PC-3 (cell line): ENCODE measurements at regions not wholly inside any gene's neighbourhood (a gene's known extent, or its start where the extent isn't known, plus 50 kb on each side); places are given as distances from the start of the nearest gene placed in this dataset.

ENCODE experiments used
- ATAC-seq: fragments of 200-7000 bp; cut with Tn5 transposase; 2 replicates; pipeline ENCODE4 v1.9.1; 2020; ENCODE audit warnings: mild to moderate bottlenecking, moderate library complexity
- BruUV-seq: library from RNA; stranded (reverse); fragments of 400-500 nt; replicated peaks from 2 replicates; lab custom pipeline; 2021; lab: Mats Ljungman, UMichigan
- CTCF ChIA-PET: fragments of 300-600 bp; sonication (Branson Sonifier 250); formaldehyde crosslinking; loops from one replicate; lab custom pipeline; 2022; ENCODE audit warnings: antibody characterized with exemption; lab: Charles Lee
- POLR2A ChIA-PET: fragments of 300-600 bp; sonication (Branson Sonifier 250); formaldehyde crosslinking; loops from one replicate; lab custom pipeline; 2022; ENCODE audit warnings: antibody characterized with exemption; ENCODE audit not compliant: unreplicated experiment; lab: Charles Lee
- DNase-seq: peaks from one replicate; pipeline ENCODE4 v3.0.0-alpha.2; 2015
- H2AFZ ChIP-seq: fragments of 300-600 bp; sonication (generic); 2 replicates; pipeline ENCODE4 v1.6.0; 2016; ENCODE audit warnings: antibody characterized with exemption, low read length
- H3F3A ChIP-seq: fragments of 300-600 bp; sonication (generic); one replicate; pipeline ENCODE4 v1.6.0; 2017; ENCODE audit warnings: antibody characterized with exemption, low read length, control low read depth, mild to moderate bottlenecking; ENCODE audit not compliant: unreplicated experiment
- H3K27ac ChIP-seq: fragments of 300-600 bp; sonication (generic); 2 replicates; pipeline ENCODE4 v1.5.1; 2016; ENCODE audit warnings: mild to moderate bottlenecking, low read length
- H3K27me3 ChIP-seq: fragments of 300-600 bp; sonication (generic); 2 replicates; pipeline ENCODE4 v1.6.1; 2016; ENCODE audit warnings: low read length, mixed read lengths
- H3K36me3 ChIP-seq: fragments of 300-600 bp; sonication (generic); 2 replicates; pipeline ENCODE4 v1.6.1; 2016; ENCODE audit warnings: low read depth, mixed run types, low read length, mixed read lengths
- H3K4me1 ChIP-seq: fragments of 300-600 bp; sonication (generic); 2 replicates; pipeline ENCODE4 v1.5.1; 2016; ENCODE audit warnings: low read length; ENCODE audit not compliant: insufficient read depth
- H3K4me2 ChIP-seq: fragments of 300-600 bp; sonication (generic); 2 replicates; pipeline ENCODE4 v1.6.0; 2016; ENCODE audit warnings: low read length
- H3K4me3 ChIP-seq: fragments of 300-600 bp; sonication (generic); 2 replicates; pipeline ENCODE4 v1.5.1; 2016; ENCODE audit warnings: mild to moderate bottlenecking, low read length, mixed read lengths
- H3K79me2 ChIP-seq: fragments of 300-600 bp; sonication (generic); 2 replicates; pipeline ENCODE4 v1.6.1; 2017; ENCODE audit warnings: low read length, mixed read lengths
- H3K9ac ChIP-seq: fragments of 300-600 bp; sonication (generic); 2 replicates; pipeline ENCODE4 v1.6.0; 2016; ENCODE audit warnings: mild to moderate bottlenecking, low read length
- H3K9me2 ChIP-seq: fragments of 300-600 bp; sonication (generic); replicated peaks from 2 replicates; pipeline ENCODE4 v1.6.1; 2016; ENCODE audit warnings: mixed run types, low read length, mixed read lengths
- H3K9me3 ChIP-seq: fragments of 300-600 bp; sonication (generic); 2 replicates; pipeline ENCODE4 v1.6.1; 2016; ENCODE audit warnings: low read length, mixed read lengths
- H4K20me1 ChIP-seq: fragments of 300-600 bp; sonication (generic); 2 replicates; pipeline ENCODE4 v1.6.1; 2016; ENCODE audit warnings: low read length, mixed read lengths
- EZH2 ChIP-seq: fragments of 300-600 bp; sonication (generic); IDR thresholded peaks from one replicate; pipeline ENCODE4 v1.6.1; 2017; ENCODE audit warnings: antibody characterized with exemption, mild to moderate bottlenecking, low read length; ENCODE audit not compliant: unreplicated experiment
- EZH2phosphoT487 ChIP-seq: fragments of 300-600 bp; sonication (generic); IDR thresholded peaks from 2 replicates; pipeline ENCODE4 v1.6.1; 2018; ENCODE audit warnings: mild to moderate bottlenecking, antibody characterized with exemption, low read length, borderline replicate concordance
- intact Hi-C: fragments of 100-400 bp; cut with micrococcal nuclease; formaldehyde crosslinking; loops from 2 replicates; pipeline ENCODE4 v1.9.0; 2023
- TF ChIP-seq, protein P1 (sequence below): fragments of 300-600 bp; sonication (generic); conservative IDR thresholded peaks from 2 replicates; pipeline ENCODE4 v1.5.1; 2017; ENCODE audit warnings: antibody characterized with exemption, low read depth, mild to moderate bottlenecking, low read length

DNA sequence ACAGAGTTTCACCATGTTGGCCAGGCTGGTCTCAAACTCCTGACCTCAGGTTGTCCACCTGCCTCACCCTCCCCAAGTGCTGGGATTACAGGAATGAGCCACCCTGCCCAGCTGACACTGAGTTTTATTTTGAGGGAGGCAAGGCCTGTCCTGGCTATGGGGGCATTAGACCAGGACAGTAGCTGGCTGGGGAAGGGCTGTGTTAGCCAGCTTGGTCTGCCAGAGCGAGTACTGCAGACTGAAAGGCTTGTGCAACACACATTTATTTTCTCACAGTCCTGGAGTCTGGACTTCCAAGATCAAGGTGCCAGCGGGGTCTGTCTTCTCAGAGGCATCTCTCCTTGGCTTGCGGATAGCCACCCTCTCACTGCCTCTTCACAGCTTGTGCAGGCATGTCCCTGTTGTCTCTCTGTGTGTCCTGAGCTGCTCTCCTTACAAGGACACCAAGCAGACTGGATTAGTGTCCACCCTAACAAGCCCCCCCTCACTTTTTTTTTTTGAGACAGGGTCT, 59.4 kb upstream of the HAAO start:
- POLR2A ChIA-PET: no interaction called here
- no peaks in the 10 kb centered on the region for H3K4me1 ChIP-seq
- CTCF ChIA-PET: no interaction called here
- no peak overlapping the region for H3K27ac ChIP-seq
- TF ChIP-seq, protein P1, sequence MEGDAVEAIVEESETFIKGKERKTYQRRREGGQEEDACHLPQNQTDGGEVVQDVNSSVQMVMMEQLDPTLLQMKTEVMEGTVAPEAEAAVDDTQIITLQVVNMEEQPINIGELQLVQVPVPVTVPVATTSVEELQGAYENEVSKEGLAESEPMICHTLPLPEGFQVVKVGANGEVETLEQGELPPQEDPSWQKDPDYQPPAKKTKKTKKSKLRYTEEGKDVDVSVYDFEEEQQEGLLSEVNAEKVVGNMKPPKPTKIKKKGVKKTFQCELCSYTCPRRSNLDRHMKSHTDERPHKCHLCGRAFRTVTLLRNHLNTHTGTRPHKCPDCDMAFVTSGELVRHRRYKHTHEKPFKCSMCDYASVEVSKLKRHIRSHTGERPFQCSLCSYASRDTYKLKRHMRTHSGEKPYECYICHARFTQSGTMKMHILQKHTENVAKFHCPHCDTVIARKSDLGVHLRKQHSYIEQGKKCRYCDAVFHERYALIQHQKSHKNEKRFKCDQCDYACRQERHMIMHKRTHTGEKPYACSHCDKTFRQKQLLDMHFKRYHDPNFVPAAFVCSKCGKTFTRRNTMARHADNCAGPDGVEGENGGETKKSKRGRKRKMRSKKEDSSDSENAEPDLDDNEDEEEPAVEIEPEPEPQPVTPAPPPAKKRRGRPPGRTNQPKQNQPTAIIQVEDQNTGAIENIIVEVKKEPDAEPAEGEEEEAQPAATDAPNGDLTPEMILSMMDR: no peak
- TF ChIP-seq EZH2phosphoT487 (no peak), EZH2 (no peak)
- H3K9me3 ChIP-seq: no peaks in the 10 kb centered on the region
- H3K27me3 ChIP-seq: no peaks in the 10 kb centered on the region
- no peaks in the 10 kb centered on the region for H3K79me2 ChIP-seq
- DNase-seq: no peak
- no TSS peak for BruUV-seq
- no peaks in the 10 kb centered on the region for H3F3A ChIP-seq
- no peaks in the 10 kb centered on the region for H3K36me3 ChIP-seq
- no peaks in the 10 kb centered on the region for H4K20me1 ChIP-seq
- no peak overlapping the region for H2AFZ ChIP-seq
- H3K4me3 ChIP-seq: no peak overlapping the region
- H3K9me2 ChIP-seq: no peaks in the 10 kb centered on the region
- no peak overlapping the region for H3K4me2 ChIP-seq
- intact Hi-C loops: no loop called here
- no peak overlapping the region for H3K9ac ChIP-seq
- no peak for ATAC-seq

DNA sequence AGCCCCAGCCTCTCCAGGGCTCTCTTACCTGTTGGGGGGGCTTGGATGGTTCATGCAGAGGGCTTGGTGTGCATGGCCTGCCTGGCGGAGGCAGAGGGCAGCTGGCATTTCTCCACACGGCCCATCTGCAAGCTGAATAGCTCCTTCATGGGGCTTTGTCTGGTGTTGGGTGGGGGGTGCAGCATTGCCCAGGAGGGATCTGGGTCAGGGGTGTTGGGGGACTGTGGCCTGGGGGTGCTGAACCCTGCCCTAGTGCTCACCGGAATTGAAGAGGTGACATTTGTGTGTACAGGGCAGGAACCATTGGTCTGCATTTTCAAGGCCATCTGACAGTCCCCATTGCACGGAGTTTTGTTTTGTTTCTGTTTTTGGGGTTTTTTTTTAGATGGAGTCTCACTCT, 58.8 kb upstream of the HAAO start:
- H3K4me3 ChIP-seq: no peak overlapping the region
- ChIA-PET POLR2A (no interaction called here), CTCF (no interaction called here)
- no peaks in the 10 kb centered on the region for H4K20me1 ChIP-seq
- no peaks in the 10 kb centered on the region for H3K9me2 ChIP-seq
- no peak overlapping the region for H3K4me2 ChIP-seq
- ATAC-seq (no peak), DNase-seq (no peak)
- TF ChIP-seq, protein P1: no peak
- TF ChIP-seq EZH2phosphoT487 (no peak), EZH2 (no peak)
- no peak overlapping the region for H3K9ac ChIP-seq
- intact Hi-C loops: no loop called here
- no peak overlapping the region for H2AFZ ChIP-seq
- H3K27me3 ChIP-seq: no peaks in the 10 kb centered on the region
- BruUV-seq: no TSS peak
- H3K36me3 ChIP-seq: no peaks in the 10 kb centered on the region
- H3K27ac ChIP-seq: no peak overlapping the region
- H3K9me3 ChIP-seq: no peaks in the 10 kb centered on the region
- no peaks in the 10 kb centered on the region for H3K4me1 ChIP-seq
- no peaks in the 10 kb centered on the region for H3K79me2 ChIP-seq
- H3F3A ChIP-seq: no peaks in the 10 kb centered on the region

DNA sequence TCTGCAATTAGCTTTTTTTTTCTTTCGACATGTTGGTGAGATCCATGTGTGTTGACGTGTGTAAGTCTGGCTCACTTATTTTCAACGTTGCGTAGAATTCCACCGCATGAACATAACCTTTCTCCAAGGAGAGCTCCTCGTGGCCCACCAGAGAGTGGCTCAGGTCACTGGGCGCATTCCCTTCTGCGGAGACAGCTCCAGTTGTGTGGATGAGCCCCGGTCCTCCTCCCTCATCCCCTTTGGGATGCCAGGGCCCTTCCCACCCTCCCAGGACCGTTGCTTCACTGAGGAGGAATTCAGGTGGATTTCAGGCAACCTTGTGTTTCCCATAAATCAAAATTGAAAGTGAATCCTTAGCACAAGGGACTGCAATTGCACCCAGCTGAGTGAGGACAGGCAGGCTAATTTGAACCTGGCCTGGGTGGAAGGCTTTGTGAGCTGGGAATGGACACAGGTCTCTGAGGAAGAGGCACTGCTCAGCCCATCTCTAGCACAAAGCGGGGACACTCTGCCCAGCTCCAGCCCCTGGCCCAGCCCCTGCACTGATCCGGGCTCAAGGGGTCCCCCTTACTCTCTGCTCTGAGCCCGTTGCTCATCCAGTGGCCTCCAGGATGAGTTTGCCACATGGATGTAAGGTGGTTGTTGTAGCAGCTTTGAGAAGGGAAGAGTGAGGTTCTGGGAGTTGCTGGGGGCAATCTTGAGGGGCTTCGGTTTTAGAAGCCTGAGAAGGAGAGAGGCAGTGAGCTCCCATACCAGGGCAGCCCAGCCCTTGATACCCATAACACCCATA, 57.8 kb upstream of the HAAO start:
- no peak overlapping the region for H2AFZ ChIP-seq
- no TSS peak for BruUV-seq
- no peak for ATAC-seq
- H3K4me2 ChIP-seq: no peak overlapping the region
- no peak overlapping the region for H3K4me3 ChIP-seq
- no peak overlapping the region for H3K9ac ChIP-seq
- TF ChIP-seq, protein P1: no peak
- no peak for TF ChIP-seq EZH2
- no peak for TF ChIP-seq EZH2phosphoT487
- intact Hi-C loops: no loop called here
- no peak for DNase-seq
- H3K9me2 ChIP-seq: no peaks in the 10 kb centered on the region
- H3K36me3 ChIP-seq: no peaks in the 10 kb centered on the region
- ChIA-PET POLR2A (no interaction called here), CTCF (no interaction called here)
- no peaks in the 10 kb centered on the region for H3K4me1 ChIP-seq
- no peaks in the 10 kb centered on the region for H3K27me3 ChIP-seq
- H3F3A ChIP-seq: no peaks in the 10 kb centered on the region
- H3K79me2 ChIP-seq: no peaks in the 10 kb centered on the region
- no peaks in the 10 kb centered on the region for H4K20me1 ChIP-seq
- no peak overlapping the region for H3K27ac ChIP-seq
- H3K9me3 ChIP-seq: no peaks in the 10 kb centered on the region
